Glutamatergic neuron (in vitro differentiated cells): ENCODE measurements at regions not wholly inside any gene's neighbourhood (a gene's known extent, or its start where the extent isn't known, plus 50 kb on each side); places are given as distances from the start of the nearest gene placed in this dataset.

Source experiments
- DNase-seq: peaks from one replicate; pipeline ENCODE4 v3.0.0; 2022
- H3K27ac Mint-ChIP-seq: one replicate; pipeline ENCODE4 v1.8.0; 2020; ENCODE audit warnings: mild to moderate bottlenecking, mixed read lengths, inconsistent platforms; ENCODE audit not compliant: unreplicated experiment
- H3K27me3 Mint-ChIP-seq: one replicate; pipeline ENCODE4 v1.8.0; 2020; ENCODE audit warnings: mild to moderate bottlenecking, moderate library complexity, mixed read lengths, inconsistent platforms; ENCODE audit not compliant: unreplicated experiment
- H3K36me3 Mint-ChIP-seq: one replicate; pipeline ENCODE4 v1.8.0; 2020; ENCODE audit warnings: mild to moderate bottlenecking, mixed read lengths, inconsistent platforms; ENCODE audit not compliant: unreplicated experiment
- H3K4me1 Mint-ChIP-seq: one replicate; pipeline ENCODE4 v1.8.0; 2020; ENCODE audit warnings: mild to moderate bottlenecking, low read depth, mixed read lengths, inconsistent platforms; ENCODE audit not compliant: unreplicated experiment
- H3K4me3 Mint-ChIP-seq: one replicate; pipeline ENCODE4 v1.8.0; 2020; ENCODE audit warnings: mild to moderate bottlenecking, mixed read lengths, inconsistent platforms; ENCODE audit not compliant: unreplicated experiment
- H3K9me3 Mint-ChIP-seq: one replicate; pipeline ENCODE4 v1.8.0; 2020; ENCODE audit warnings: mild to moderate bottlenecking, moderate library complexity, mixed read lengths, inconsistent platforms; ENCODE audit not compliant: unreplicated experiment
- TF ChIP-seq, protein P1 (sequence below): fragments of 200-600 bp; sonication (generic); IDR thresholded peaks from one replicate; pipeline ENCODE4 v1.5.0; 2021; ENCODE audit not compliant: partially characterized antibody, unreplicated experiment

GRCh38 chr6:137291441-137291840, 72.3 kb upstream of the IFNGR1 start:
- peaks cover 2% of the 10 kb centered on the region for H3K9me3 Mint-ChIP-seq
- no peaks in the 10 kb centered on the region for H3K27me3 Mint-ChIP-seq
- no peak overlapping the region for H3K27ac Mint-ChIP-seq
- H3K4me3 Mint-ChIP-seq: no peak overlapping the region
- TF ChIP-seq, protein P1, sequence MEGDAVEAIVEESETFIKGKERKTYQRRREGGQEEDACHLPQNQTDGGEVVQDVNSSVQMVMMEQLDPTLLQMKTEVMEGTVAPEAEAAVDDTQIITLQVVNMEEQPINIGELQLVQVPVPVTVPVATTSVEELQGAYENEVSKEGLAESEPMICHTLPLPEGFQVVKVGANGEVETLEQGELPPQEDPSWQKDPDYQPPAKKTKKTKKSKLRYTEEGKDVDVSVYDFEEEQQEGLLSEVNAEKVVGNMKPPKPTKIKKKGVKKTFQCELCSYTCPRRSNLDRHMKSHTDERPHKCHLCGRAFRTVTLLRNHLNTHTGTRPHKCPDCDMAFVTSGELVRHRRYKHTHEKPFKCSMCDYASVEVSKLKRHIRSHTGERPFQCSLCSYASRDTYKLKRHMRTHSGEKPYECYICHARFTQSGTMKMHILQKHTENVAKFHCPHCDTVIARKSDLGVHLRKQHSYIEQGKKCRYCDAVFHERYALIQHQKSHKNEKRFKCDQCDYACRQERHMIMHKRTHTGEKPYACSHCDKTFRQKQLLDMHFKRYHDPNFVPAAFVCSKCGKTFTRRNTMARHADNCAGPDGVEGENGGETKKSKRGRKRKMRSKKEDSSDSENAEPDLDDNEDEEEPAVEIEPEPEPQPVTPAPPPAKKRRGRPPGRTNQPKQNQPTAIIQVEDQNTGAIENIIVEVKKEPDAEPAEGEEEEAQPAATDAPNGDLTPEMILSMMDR: no peak
- H3K4me1 Mint-ChIP-seq: no peaks in the 10 kb centered on the region
- no peaks in the 10 kb centered on the region for H3K36me3 Mint-ChIP-seq
- DNase-seq: no peak

DNA sequence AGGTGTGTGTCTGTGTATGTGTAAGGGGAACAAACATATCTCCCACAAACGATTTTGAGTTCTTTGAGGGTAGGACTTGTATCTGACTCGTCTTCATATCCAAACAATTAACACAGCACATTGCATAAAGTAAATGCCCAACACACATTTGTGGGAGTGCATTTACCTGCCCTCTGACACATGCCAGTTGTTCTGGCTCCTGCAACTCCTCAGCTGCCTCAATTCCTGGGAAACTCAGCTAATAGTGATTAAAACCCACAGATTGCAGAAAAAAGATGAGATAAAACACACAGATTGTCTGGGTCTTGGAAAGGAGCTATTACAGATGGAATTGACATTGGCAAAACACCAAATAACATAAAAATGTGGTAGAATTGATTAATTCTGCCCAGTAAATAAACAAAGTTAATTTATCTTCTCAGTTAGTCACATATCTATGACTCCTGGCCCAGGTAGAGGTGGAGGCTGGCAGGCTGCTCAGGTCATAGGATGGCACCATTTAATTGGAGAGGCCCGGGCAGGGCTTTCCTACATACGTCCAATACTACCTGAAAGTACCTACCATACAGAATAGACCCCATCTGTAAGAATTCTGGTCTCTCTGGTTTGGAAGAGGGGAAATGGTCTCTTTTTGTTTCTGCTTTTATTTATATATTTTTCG, 71.5 kb upstream of the IFNGR1 start:
- Mint-ChIP-seq H3K27me3 (no peaks in the 10 kb centered on the region), H3K9me3 (peaks cover under 1% of the 10 kb centered on the region), H3K4me1 (no peaks in the 10 kb centered on the region), H3K4me3 (no peak overlapping the region), H3K27ac (no peak overlapping the region), H3K36me3 (no peaks in the 10 kb centered on the region)
- TF ChIP-seq, protein P1: no peak
- DNase-seq: no peak

DNA sequence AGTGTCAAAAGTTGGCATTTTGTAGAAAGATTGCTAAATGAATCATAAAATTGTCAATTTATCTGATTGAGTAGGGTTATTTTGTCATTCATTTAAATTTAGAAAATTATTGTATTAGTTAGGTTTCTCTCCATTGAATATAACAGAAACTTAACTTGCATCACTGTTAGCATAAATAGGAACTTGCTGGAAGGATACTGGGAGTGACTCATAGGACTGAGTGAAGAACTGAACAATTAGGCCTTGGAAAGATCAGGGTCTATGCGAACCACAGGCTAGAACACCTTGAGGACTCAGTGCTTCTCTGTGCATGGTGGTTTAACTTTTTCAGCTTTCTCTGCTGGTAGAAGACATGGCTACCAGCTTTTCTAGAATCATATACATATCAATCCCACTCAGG, 67.7 kb upstream of the IFNGR1 start:
- Mint-ChIP-seq H3K4me3 (no peak overlapping the region), H3K27ac (no peak overlapping the region), H3K4me1 (peaks cover 7% of the 10 kb centered on the region), H3K36me3 (no peaks in the 10 kb centered on the region), H3K27me3 (peaks cover 5% of the 10 kb centered on the region), H3K9me3 (peaks cover 3% of the 10 kb centered on the region)
- TF ChIP-seq, protein P1: no peak
- no peak for DNase-seq

DNA sequence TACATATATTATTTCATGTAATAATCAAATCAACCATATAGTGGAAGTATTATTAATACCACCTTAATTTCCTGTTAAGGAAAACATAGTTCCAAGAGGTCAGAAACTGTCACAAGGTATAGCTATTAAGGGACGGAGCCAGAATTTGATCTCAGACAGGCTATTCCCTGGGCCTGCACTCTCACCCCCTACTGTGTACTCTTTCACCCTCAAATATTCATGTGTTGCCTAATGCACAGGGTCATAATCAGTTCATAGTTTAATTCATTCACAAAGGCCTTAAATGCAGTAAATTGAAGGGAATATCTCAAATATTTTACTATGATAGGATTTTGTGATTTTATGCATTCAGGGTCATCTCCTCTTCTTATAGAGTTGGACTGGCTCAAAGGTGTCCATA, 67.2 kb upstream of the IFNGR1 start:
- Mint-ChIP-seq H3K9me3 (peaks cover 3% of the 10 kb centered on the region), H3K27ac (no peak overlapping the region), H3K4me3 (no peak overlapping the region), H3K27me3 (peaks cover 5% of the 10 kb centered on the region), H3K4me1 (peaks cover 10% of the 10 kb centered on the region), H3K36me3 (no peaks in the 10 kb centered on the region)
- TF ChIP-seq, protein P1: no peak
- DNase-seq: no peak

DNA sequence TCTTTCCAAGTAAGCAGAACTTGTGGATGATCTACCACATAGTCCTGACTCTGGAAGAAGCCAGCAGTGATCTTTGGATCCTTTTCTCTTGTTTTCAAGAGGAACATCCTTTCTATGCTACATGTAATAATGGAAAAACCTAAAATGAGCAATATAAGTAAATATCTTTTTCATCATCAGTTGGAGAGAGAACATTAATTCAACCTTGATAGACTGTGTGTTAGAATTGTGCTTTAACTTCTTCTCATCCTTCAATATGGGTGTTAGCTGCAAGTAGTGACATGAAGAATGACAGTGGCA, 65.6 kb upstream of the IFNGR1 start:
- no peak overlapping the region for H3K4me3 Mint-ChIP-seq
- TF ChIP-seq, protein P1: no peak
- H3K4me1 Mint-ChIP-seq: peaks cover 12% of the 10 kb centered on the region
- peaks cover 5% of the 10 kb centered on the region for H3K27me3 Mint-ChIP-seq
- no peaks in the 10 kb centered on the region for H3K36me3 Mint-ChIP-seq
- peaks cover 3% of the 10 kb centered on the region for H3K9me3 Mint-ChIP-seq
- no peak overlapping the region for H3K27ac Mint-ChIP-seq
- no peak for DNase-seq
